ENCODE measurements at regions not wholly inside any gene's neighbourhood (a gene's known extent, or its start where the extent isn't known, plus 50 kb on each side); places are given as distances from the start of the nearest gene placed in this dataset.

DNA sequence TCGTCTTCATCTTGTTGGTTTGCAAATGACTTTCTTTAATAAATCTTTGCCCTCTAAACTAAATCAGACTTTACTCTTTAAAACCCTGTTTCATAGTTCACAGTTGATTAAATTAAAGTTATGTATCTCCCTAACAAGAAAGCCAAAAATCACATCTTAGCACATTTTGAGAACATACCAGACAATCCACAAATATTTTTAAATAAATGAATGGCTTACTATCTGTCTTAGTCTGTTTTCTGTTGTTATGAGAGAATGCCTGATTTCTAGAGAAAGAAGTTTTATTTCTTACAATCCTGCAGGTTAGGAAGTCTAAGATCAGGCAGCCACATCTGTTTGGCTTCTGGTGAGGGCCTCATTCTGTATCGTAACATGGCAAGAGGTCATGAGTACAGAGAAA, 1090.2 kb upstream of the PIK3C3 start:
- in situ Hi-C loops (cut with MboI; ENCODE audit: low sequenced_read_pairs) = no loop called here

DNA sequence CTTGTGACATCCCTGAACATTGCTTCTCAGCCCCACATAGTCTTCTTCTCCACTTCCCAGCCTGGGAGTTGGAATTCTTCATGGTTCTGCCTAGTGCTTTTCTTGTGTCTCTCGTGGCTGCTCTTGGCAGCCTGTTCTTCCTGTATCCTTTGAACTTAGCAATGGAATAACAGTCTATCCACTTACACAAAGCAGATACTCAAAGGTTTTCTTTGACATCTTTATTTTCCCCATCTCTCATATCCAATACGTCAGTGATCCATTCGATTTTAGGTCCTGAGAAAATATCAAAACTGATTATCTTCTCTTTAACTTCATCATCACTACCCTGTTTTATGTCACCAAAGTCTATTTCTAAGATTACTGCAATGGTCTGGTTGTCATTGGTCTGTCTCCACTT, 1091.2 kb upstream of the PIK3C3 start:
- in situ Hi-C loops (cut with MboI; ENCODE audit: low sequenced_read_pairs) = no loop called here

DNA sequence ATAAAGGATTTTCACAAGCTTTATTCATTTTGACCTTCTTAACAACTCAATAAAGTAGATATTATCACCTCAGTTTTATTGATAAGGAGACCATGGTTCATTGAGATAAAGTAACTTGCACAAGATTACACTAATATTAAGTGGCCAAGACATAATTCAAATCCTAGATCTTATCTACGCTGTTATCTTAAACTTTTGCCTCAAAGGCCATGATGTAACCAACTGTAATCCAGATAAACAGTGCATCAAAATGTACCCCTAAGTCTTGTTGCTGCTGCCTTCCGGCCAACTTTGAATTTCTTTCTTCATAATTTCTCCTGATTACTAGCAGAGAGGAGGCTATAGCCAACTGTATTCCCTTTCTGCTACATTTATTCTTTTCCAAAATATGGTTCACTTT, 1094.8 kb upstream of the PIK3C3 start:
- in situ Hi-C loops (cut with MboI; ENCODE audit: low sequenced_read_pairs) = no loop called here

DNA sequence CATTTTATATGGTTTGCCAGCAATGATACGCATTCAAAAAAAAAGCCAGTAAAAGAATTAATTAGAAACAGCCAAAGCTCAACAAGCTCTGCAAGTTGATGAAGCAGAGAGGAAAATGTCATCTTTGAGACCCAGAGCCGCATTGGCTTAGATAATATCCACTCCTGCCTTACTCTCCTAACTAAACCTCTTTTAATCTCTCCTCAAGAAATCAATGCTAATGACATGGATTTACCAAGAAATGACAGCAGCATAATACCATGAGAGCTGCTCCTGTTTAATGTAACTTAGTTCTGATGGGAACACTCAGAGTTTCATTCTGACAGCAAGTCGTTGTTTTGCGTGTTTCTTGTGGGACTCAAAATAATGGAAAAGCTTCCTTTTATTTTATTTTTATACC, 1099.4 kb upstream of the PIK3C3 start:
- in situ Hi-C loops (cut with MboI; ENCODE audit: low sequenced_read_pairs) = no loop called here

DNA sequence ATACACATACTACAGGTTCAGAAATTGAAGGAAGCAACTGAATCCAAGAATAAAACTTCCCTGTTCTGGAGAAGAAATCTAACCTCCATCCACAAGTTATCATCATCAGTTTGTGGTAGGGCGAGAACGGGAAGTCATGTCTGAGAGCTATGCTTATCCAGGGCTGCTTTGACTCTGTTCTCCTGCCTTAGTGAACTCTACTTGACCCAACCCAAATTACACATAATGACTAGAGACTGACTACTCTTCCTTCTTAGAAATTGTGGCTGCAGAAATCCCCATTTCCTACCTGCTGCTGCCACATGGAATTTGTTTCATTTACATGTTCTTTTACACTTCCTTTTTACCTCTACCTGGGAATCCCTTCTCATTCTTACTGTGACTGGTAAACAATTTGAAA, 1102.6 kb upstream of the PIK3C3 start:
- in situ Hi-C loops (cut with MboI; ENCODE audit: low sequenced_read_pairs) = no loop called here

DNA sequence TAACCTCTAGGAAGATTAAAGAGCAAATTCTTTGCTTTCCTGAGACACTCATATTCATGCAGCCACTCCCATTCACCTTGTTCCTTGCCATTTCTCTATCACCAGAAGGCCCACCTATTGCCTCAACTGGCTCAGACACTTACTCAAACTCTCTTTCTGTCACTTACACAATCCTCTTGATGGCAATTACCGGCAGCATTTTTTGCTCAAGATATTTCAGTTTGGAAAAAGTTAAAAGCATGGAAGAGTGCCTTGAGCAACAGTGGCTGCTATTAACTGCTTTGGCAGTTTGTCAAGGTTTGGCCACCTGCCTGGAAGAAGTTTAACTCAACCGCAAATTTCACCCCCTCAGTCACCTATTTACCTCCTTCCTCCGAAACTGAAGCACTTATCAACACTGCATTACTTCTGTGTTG, 1104.0 kb upstream of the PIK3C3 start:
- in situ Hi-C loops (cut with MboI; ENCODE audit: low sequenced_read_pairs) = no loop called here

DNA sequence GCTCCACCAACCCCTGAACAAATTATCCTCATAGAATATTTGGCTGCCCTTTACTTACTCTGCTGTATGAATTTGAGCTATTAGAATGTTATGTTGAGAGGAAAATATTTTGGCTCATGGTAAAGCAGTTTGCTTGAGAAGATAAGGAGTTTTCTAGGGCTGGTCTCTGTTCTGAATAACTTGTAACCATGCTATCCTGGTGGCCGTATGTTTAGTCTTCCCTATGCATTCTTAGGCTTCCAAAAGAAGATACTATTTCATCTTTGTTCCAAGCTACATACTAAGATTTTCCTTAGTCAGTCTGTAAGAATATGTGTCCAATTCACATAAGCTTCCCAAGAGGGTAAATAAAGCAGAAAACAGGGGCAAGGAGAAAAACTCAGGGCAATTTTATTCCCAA, 1105.1 kb upstream of the PIK3C3 start:
- in situ Hi-C loops (cut with MboI; ENCODE audit: low sequenced_read_pairs) = no loop called here

DNA sequence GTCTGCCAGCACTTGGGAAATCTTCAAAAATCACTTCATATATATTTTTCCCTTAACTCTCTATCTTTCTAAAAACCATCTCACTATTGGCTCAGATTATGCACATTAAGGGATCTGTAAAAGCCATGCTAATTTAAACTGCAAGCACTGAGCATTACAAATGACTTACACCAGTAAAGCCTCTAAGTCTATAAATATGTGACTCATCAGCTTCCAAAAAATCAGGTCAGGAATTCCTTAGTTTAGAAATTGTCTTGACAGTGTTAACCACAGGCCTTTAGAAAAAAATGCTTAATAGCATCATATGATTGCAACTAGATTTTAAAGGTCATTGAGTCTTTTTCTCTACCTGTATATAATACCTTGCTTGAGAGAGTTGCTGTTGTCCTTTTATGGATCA, 1113.6 kb upstream of the PIK3C3 start:
- in situ Hi-C loops (cut with MboI; ENCODE audit: low sequenced_read_pairs) = no loop called here

DNA sequence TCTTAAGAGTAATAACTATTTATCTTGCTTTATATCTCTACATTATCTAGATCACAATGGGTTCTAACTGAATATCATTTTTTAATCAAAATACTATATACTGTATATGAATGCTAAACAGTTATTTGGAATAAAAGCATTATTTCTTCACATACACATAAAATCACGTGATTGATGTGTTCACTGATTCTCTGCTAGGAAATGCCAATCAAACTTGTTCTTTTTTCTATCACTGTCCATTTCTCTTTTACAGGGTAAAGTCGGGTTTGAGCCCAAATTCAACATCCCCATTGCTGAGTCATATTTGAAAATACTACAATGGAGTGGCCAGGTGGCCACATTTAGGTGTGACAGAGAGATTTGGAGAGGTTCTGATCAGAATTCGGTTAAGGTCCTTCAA, 1114.0 kb upstream of the PIK3C3 start:
- in situ Hi-C loops (cut with MboI; ENCODE audit: low sequenced_read_pairs) = no loop called here

DNA sequence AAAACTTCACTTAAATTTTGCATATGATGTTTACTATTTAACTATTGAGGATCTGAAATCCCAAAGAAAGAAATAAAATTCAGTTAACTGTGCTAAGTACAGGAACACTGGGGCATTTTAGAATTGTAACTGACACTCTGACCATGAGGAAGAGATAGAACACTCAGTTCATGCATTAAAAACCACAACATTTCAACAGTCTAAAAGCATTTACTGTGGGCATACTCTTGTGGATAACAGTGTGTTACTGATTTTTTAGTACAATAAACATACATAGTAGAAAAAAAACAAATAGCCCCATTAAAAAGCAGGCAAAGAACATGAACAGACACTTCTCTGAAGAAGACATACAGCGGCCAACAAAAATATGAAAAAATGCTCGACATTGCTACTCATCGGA, 1122.7 kb upstream of the PIK3C3 start:
- in situ Hi-C loops (cut with MboI; ENCODE audit: low sequenced_read_pairs) = no loop called here

DNA sequence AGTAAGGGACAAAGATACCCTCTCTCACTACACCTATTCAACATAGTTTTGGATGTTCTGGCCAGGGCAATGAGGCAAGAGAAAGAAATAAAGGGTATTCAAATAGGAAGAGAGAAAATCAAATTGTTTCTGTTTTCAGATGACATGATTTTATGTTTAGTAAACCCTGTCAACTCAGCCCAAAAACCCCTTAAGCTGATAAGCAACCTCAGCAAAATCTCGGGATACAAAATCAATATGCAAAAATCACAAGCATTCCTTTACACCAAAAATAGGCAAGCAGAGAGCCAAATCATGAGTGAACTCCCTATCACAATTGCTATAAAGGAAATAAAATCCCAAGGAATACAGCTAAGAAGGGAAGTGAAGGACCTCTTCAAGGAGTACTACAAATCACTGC, 1130.7 kb upstream of the PIK3C3 start:
- in situ Hi-C loops (cut with MboI; ENCODE audit: low sequenced_read_pairs) = no loop called here

DNA sequence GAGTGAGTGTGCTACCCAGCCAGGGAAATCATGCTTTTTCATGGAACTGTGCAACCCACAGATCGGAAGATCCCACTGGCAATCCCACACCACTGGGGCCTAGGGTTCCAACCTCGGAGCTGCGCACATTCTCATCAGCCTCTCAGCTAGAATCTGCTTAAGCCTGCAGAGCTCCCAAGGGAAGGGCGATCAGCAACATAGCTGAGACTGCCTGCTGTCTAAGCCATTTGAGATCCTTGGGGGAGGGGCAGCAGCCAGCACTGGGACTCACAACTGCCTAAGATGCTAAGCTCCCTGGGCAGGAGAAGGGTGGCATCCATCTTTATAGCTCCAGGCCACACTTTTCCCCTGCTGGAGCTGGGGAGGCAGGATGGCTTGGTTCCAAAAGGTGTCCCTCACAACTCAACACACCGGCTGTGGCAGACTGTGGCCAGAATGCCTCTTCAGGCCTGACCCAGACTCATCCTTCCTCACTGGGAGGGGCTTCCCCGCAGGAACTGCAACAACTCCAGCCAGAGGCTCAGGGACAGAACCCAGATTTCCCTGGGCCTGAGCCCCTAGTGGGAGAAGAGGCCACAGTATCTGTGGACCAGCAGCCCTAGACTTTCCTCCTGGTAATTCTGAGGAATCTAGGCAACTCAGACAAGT, 1133.3 kb upstream of the PIK3C3 start:
- in situ Hi-C loops (cut with MboI; ENCODE audit: low sequenced_read_pairs) = no loop called here

DNA sequence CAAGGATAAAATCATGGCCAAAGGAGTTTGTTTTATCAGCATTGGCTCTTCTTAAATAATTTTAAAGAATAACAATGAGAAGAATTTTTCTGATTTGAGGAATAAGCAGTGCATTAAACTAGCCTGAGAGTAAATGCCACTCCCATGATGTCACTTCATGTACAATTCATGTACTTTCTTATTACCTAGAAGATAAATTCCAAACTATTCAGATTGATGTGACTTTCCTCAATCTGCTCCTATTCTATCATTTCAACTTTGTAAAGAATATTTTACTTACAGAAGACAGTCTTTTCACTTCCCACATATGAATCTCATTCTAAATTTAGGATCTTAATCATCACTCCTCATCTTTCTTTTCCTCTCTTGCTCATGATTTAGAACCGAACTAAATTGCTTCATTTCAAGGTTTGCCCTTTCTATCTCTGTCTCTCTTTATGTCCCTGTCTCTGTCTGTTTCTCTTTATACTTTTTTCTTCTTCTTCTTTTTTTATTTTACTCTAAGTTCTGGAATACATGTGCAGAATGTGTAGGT, 1142.0 kb upstream of the PIK3C3 start:
- in situ Hi-C loops (cut with MboI; ENCODE audit: low sequenced_read_pairs) = no loop called here

DNA sequence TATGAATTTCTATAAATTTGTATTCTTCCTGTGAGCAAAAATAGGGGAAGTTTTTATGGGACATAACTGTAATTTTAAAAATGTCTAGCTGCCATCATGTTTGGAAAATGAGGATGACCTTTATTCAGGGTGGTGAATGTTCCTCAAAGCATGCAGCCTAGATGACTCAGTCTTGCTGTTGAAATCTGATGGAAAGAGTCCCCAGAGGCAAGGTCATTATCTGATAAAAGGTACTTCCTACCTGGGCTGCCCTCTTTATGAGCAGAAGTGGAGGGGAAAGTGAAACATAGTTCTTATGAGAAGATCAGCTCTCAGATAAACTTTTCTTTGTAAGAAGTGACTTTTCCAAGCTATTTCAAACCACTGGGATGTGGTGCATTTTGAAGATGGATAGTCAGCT, 1144.7 kb upstream of the PIK3C3 start:
- in situ Hi-C loops (cut with MboI; ENCODE audit: low sequenced_read_pairs) = no loop called here

DNA sequence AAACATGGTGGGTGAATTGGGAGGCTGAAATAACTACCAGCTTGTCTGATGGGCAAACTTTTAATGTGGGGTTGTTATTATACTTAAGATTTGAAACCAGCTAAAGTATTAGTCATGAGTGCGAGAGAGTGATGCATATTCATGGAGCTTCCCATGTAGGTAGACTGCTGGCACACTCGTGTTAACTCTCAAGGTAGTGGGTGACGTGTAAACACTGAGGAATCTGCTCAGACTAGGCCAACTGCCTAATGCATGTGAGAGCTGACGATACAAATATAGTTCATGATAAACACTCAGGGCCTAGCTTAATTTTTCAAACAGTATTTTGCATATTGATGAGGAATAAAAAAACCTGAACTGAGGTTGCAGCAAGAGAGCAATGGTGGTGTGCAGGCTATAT, 1165.7 kb upstream of the PIK3C3 start:
- in situ Hi-C loops (cut with MboI; ENCODE audit: low sequenced_read_pairs) = no loop called here

DNA sequence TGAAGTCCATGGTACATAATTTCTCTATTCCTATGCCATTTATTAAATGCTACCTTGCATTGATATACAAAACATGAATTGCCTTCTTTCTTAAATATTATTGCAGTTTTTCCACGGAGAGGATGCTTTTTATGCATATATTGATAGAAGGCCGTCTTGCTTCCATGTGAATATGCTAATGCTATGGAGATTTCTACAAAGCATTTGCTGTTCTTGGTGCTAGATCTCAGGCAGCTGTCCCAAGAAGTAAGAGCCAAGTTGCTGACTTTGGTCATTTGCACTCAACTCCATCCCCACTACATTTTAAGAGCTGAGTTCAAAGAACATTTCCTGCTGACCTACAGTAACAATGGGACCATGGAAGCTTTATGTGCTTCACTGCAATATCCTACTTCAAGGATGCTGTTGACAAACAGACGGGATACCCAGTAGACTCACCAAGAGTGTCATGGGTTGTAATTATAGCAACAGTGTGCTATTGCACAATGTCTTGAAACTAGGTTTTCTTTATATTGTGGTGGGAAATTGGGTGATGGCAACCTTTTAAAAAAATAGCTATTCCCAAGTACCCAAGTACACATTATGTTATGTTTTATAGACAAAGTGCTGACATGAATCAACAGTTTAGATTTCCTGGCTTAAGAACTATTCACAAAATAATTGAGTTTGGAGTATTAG, 1172.4 kb upstream of the PIK3C3 start:
- in situ Hi-C loops (cut with MboI; ENCODE audit: low sequenced_read_pairs) = no loop called here

DNA sequence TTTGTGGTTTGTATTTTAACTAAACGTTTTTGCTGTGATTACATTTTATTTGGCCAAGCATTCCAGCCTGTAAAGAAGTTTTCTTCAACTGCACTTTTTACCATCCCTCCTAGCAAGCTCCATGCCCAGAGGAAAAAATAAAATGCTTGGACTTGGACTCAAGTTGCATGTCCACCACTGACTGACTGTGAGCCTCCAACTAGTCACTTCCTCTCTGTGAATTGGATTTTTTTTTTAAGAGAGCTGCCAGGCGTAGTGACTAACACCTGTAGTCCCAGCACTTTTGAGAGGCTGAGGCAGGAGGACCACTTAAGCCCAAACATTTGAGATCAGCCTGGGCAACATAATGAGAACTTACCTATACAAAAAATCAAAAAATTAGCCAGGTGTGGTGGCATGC, 1185.2 kb upstream of the PIK3C3 start:
- in situ Hi-C loops (cut with MboI; ENCODE audit: low sequenced_read_pairs) = no loop called here

DNA sequence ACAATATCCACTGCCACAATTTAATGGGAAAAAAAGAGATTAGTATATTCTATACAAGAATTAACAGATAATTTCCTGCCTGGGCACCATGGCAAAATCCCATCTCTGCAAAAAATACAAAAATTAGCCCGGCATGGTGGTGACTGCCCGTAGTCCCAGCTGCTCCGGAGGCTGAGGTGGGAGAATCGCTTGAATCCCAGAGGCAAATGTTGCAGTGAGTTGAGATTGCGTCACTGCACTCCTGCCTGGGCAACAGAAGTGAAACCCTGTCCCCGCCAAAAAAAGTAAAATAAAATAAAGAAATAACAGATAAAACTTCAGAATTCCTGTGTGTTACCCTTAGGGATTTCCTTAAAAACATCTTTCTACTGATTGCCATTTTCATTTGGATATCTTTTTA, 1194.8 kb upstream of the PIK3C3 start:
- in situ Hi-C loops (cut with MboI; ENCODE audit: low sequenced_read_pairs) = no loop called here

DNA sequence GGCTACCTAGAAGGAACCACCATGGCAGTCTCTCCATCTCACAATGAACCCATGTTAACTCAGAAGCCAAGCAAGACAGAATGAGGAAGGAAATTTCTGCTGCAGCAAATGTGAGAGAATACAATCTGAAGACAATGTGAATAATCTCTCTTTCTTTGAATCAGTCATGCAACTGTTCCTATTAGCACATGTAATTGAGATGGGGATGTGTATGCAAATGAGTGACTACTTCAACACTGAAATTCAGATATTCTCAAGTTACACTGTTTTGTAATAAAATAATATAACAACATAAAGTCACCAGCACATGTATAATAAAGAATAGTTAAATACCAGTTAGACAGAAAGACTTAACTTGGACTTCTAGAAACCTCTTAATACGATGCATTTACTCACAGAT, 1200.6 kb upstream of the PIK3C3 start:
- in situ Hi-C loops (cut with MboI; ENCODE audit: low sequenced_read_pairs) = no loop called here

DNA sequence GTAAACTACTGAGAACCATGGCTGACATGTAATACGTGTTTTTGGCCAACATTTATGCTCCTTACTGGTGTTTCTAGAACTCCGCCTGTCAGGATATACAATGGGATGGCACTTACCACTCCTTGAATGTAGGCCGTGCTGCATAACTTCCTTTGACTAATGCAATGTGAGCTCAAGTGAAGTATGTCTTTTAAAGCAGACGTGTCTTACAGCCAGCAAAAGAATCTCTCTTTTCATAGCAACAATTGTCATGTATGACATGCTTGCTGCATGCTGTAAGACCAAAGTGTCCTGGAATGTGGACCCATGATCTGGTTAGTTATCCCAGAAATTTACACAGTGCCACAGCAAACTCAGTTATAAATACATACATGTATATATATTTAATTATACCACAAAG, 1202.7 kb upstream of the PIK3C3 start:
- in situ Hi-C loops (cut with MboI; ENCODE audit: low sequenced_read_pairs) = no loop called here

DNA sequence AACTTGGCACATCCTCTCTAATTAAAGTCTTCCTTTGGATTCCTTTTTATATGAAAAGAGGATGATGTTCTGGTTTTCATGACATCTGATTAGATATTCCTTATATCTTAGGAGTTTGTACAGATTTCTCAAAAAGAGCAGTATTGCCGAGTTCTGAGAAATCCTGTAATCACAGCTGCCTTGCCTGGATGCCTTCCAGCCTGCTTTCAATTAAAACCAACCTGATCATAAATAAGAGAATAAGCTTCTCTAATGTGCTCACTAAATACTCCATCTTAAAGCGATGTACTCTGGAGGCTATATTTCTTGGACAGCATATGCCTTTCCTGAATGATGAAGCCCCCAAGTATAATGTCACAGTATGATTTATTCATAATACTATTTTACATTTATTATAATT, 1203.8 kb upstream of the PIK3C3 start:
- in situ Hi-C loops (cut with MboI; ENCODE audit: low sequenced_read_pairs) = no loop called here

DNA sequence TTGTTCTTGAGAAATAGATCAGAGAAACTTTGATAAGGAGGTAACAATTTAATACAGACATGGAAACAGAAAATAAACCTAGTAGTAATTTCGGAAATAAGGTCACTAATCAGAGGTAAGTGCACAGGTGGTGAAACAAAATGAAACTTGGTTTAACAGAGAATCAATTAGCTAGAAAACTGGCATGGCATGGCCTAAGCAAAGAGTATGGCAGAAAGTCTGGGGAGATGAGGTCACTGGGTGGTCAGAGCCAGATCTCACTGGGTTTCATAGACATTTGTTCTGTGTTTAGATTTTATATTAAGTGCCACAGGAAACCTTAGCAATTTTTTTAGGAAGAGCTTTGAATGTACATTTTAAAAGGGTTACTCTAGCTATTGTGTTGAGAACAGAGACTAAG, 1216.0 kb upstream of the PIK3C3 start:
- in situ Hi-C loops (cut with MboI; ENCODE audit: low sequenced_read_pairs) = no loop called here

Data from HL-60/S4 treated with retinoic acid at 250 ng/mL for 4 days and 3 days (cell line).